DND-41 (cell line): ENCODE measurements at regions not wholly inside any gene's neighbourhood (a gene's known extent, or its start where the extent isn't known, plus 50 kb on each side); places are given as distances from the start of the nearest gene placed in this dataset.

ENCODE experiments used
- CTCF ChIP-seq: IDR thresholded peaks from 2 replicates; pipeline ENCODE4 v1.5.1; 2012; ENCODE audit warnings: borderline replicate concordance, low read length, moderate library complexity, mild to moderate bottlenecking; ENCODE audit not compliant: poor library complexity, severe bottlenecking; ENCODE audit errors: extremely low read depth
- EZH2 ChIP-seq: IDR thresholded peaks from 3 replicates; pipeline ENCODE4 v1.6.1; 2012; ENCODE audit warnings: borderline replicate concordance, low read depth, mild to moderate bottlenecking, moderate library complexity, low read length, inconsistent platforms; ENCODE audit not compliant: severe bottlenecking

GRCh38 chr7:45292481-45292880 is 134.9 kb downstream of the RAMP3 start:
- TF ChIP-seq CTCF (no peak), EZH2 (no peak)
